H1 (cell line): ENCODE measurements at regions not wholly inside any gene's neighbourhood (a gene's known extent, or its start where the extent isn't known, plus 50 kb on each side); places are given as distances from the start of the nearest gene placed in this dataset.

Experiments
- BACH1 ChIP-seq: IDR thresholded peaks from 2 replicates; pipeline ENCODE4 v1.6.1; 2012; ENCODE audit warnings: low read length, improper control_type of control experiment
- BCL11A ChIP-seq, 2 experiments: IDR thresholded peaks; one replicate each; pipeline ENCODE4 v1.6.1; 2011; ENCODE audit warnings: low read depth in 2 of 2, low read length in 2 of 2, mild to moderate bottlenecking in 2 of 2
- TF ChIP-seq, protein P1 (sequence below): fragments of 300-600 bp; sonication (generic); IDR thresholded peaks from 2 replicates; pipeline ENCODE4 v1.7.1; 2012; ENCODE audit warnings: low read length, moderate library complexity, mild to moderate bottlenecking, inconsistent platforms; ENCODE audit not compliant: insufficient replicate concordance

DNA sequence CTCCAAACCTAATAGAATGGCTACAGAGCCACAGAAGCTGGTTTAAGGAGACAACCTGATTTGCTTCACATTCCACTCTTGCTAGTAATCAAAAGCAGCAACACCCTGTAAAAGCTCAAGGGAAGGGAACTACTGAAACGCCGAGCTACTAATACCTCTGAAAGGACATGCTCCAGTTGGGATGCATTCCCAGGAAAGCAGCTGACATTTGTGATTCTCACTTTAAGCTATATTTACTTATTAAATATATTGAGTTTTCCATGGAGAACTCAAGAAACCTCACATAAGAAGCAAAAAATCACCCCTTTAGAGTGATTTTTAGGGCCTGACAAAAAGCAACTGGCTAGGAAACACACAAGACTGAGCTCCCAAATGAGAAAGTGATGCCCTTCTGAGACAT lies 1073.0 kb upstream of the FLRT2 start (continued):
- TF ChIP-seq, protein P1, sequence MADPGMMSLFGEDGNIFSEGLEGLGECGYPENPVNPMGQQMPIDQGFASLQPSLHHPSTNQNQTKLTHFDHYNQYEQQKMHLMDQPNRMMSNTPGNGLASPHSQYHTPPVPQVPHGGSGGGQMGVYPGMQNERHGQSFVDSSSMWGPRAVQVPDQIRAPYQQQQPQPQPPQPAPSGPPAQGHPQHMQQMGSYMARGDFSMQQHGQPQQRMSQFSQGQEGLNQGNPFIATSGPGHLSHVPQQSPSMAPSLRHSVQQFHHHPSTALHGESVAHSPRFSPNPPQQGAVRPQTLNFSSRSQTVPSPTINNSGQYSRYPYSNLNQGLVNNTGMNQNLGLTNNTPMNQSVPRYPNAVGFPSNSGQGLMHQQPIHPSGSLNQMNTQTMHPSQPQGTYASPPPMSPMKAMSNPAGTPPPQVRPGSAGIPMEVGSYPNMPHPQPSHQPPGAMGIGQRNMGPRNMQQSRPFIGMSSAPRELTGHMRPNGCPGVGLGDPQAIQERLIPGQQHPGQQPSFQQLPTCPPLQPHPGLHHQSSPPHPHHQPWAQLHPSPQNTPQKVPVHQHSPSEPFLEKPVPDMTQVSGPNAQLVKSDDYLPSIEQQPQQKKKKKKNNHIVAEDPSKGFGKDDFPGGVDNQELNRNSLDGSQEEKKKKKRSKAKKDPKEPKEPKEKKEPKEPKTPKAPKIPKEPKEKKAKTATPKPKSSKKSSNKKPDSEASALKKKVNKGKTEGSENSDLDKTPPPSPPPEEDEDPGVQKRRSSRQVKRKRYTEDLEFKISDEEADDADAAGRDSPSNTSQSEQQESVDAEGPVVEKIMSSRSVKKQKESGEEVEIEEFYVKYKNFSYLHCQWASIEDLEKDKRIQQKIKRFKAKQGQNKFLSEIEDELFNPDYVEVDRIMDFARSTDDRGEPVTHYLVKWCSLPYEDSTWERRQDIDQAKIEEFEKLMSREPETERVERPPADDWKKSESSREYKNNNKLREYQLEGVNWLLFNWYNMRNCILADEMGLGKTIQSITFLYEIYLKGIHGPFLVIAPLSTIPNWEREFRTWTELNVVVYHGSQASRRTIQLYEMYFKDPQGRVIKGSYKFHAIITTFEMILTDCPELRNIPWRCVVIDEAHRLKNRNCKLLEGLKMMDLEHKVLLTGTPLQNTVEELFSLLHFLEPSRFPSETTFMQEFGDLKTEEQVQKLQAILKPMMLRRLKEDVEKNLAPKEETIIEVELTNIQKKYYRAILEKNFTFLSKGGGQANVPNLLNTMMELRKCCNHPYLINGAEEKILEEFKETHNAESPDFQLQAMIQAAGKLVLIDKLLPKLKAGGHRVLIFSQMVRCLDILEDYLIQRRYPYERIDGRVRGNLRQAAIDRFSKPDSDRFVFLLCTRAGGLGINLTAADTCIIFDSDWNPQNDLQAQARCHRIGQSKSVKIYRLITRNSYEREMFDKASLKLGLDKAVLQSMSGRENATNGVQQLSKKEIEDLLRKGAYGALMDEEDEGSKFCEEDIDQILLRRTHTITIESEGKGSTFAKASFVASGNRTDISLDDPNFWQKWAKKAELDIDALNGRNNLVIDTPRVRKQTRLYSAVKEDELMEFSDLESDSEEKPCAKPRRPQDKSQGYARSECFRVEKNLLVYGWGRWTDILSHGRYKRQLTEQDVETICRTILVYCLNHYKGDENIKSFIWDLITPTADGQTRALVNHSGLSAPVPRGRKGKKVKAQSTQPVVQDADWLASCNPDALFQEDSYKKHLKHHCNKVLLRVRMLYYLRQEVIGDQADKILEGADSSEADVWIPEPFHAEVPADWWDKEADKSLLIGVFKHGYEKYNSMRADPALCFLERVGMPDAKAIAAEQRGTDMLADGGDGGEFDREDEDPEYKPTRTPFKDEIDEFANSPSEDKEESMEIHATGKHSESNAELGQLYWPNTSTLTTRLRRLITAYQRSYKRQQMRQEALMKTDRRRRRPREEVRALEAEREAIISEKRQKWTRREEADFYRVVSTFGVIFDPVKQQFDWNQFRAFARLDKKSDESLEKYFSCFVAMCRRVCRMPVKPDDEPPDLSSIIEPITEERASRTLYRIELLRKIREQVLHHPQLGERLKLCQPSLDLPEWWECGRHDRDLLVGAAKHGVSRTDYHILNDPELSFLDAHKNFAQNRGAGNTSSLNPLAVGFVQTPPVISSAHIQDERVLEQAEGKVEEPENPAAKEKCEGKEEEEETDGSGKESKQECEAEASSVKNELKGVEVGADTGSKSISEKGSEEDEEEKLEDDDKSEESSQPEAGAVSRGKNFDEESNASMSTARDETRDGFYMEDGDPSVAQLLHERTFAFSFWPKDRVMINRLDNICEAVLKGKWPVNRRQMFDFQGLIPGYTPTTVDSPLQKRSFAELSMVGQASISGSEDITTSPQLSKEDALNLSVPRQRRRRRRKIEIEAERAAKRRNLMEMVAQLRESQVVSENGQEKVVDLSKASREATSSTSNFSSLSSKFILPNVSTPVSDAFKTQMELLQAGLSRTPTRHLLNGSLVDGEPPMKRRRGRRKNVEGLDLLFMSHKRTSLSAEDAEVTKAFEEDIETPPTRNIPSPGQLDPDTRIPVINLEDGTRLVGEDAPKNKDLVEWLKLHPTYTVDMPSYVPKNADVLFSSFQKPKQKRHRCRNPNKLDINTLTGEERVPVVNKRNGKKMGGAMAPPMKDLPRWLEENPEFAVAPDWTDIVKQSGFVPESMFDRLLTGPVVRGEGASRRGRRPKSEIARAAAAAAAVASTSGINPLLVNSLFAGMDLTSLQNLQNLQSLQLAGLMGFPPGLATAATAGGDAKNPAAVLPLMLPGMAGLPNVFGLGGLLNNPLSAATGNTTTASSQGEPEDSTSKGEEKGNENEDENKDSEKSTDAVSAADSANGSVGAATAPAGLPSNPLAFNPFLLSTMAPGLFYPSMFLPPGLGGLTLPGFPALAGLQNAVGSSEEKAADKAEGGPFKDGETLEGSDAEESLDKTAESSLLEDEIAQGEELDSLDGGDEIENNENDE, result no peak
- TF ChIP-seq BACH1, result no peak
- no peak for TF ChIP-seq BCL11A (IDR thresholded peaks at IDR 0.05; ENCODE audit: low read depth in 2 of 2, low read length in 2 of 2)
